WERI-Rb-1 (cell line): ENCODE measurements at regions not wholly inside any gene's neighbourhood (a gene's known extent, or its start where the extent isn't known, plus 50 kb on each side); places are given as distances from the start of the nearest gene placed in this dataset.

Source experiments
- DNase-seq: peaks from one replicate; pipeline ENCODE4 v3.0.0-alpha.2; 2020
- H3K27ac ChIP-seq: fragments of 250-450 bp; sonication (Bioruptor Pico); 2 replicates; pipeline ENCODE4 v1.5.1; 2020; ENCODE audit warnings: mild to moderate bottlenecking, moderate library complexity
- H3K27me3 ChIP-seq: fragments of 250-450 bp; sonication (Bioruptor Pico); 2 replicates; pipeline ENCODE4 v1.5.1; 2021; ENCODE audit warnings: mild to moderate bottlenecking, low read depth, moderate library complexity; ENCODE audit not compliant: insufficient read depth, severe bottlenecking
- H3K36me3 ChIP-seq: fragments of 250-450 bp; sonication (Bioruptor Pico); 2 replicates; pipeline ENCODE4 v1.5.1; 2020; ENCODE audit warnings: mild to moderate bottlenecking, moderate library complexity
- H3K4me3 ChIP-seq: 2 replicates; pipeline ENCODE4 v1.5.1; 2011; ENCODE audit warnings: low read depth, mild to moderate bottlenecking, control low read depth, low read length
- H3K9me3 ChIP-seq: fragments of 250-450 bp; sonication (Bioruptor Pico); 2 replicates; pipeline ENCODE4 v1.5.1; 2021; ENCODE audit warnings: mild to moderate bottlenecking, moderate library complexity; ENCODE audit not compliant: severe bottlenecking
- TF ChIP-seq, protein P1 (sequence below): IDR thresholded peaks from 2 replicates; pipeline ENCODE4 v1.5.1; 2011; ENCODE audit warnings: low read depth, mild to moderate bottlenecking, control low read depth, inconsistent platforms, low read length

DNA sequence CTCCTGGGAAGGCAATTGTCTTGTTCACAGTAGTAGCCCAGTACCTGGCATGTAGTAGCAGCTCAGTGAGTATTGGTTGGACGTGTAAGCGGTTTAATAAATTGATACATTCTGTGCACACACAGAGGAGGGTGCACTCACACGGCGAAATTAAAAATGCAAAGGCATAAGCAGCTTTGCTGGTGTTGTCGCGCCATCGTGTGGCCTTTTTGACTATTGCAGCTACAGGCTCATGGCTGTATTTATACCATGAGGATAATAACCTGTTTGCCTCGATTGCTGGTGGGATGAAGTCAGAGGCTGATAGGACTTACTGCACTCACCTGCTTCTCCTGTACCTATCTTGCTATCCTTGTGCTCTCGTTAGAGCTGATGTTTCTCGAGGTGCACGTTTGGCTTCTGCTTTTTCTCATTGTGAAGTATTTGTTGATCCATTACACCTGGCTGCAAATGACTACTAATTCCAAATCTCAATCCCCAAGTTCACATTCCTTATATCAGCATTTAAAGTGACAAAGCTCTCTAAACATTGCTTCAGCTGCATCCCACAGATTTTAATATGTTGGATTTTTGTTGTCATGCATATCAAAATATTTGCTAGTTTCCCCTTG lies 61.5 kb downstream of the TBXT start:
- Histone ChIP-seq H3K27ac (no peak overlapping the region), H3K9me3 (peaks cover 8% of the 10 kb centered on the region), H3K36me3 (no peaks in the 10 kb centered on the region), H3K4me3 (no peak overlapping the region), H3K27me3 (peaks cover 79% of the 10 kb centered on the region)
- DNase-seq = peak; percentile 70
- TF ChIP-seq, protein P1, sequence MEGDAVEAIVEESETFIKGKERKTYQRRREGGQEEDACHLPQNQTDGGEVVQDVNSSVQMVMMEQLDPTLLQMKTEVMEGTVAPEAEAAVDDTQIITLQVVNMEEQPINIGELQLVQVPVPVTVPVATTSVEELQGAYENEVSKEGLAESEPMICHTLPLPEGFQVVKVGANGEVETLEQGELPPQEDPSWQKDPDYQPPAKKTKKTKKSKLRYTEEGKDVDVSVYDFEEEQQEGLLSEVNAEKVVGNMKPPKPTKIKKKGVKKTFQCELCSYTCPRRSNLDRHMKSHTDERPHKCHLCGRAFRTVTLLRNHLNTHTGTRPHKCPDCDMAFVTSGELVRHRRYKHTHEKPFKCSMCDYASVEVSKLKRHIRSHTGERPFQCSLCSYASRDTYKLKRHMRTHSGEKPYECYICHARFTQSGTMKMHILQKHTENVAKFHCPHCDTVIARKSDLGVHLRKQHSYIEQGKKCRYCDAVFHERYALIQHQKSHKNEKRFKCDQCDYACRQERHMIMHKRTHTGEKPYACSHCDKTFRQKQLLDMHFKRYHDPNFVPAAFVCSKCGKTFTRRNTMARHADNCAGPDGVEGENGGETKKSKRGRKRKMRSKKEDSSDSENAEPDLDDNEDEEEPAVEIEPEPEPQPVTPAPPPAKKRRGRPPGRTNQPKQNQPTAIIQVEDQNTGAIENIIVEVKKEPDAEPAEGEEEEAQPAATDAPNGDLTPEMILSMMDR = peak; percentile 84

DNA sequence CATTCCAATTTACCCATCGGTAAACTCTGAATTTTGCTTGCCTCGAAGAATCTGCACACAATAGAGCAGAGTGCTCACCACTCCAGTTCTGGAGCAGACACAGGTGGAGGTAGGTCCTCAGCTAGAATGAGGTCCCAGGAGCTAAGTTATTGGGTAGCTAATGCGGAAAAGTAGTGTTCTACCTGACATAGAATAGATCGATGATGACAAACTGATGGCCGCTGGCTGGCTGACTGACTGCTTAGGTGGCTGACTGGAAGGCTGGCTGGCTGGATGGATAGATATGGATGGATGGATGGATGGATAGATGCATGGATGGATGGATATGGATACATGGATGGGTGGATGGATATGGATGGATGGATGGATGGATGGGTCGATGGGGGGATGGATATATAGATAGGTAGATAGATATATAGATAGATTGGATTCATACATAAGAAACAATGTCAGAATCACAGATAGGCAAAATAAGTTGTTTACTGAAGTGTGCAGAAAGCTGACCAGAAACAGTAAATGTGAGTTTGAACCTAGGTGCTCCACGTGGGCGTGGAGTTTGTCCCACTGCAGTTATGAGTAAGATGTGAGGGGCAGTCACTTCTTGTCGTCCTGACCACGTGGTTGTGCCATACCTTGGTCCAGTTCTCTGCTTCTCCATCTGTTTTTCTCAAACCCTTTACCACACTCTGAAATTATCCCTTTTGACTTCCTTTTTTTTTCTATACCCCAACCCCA lies 62.1 kb downstream of the TBXT start:
- peaks cover 8% of the 10 kb centered on the region for H3K9me3 ChIP-seq
- no peak overlapping the region for H3K4me3 ChIP-seq
- DNase-seq = no peak
- H3K27ac ChIP-seq = no peak overlapping the region
- peaks cover 77% of the 10 kb centered on the region for H3K27me3 ChIP-seq
- H3K36me3 ChIP-seq = no peaks in the 10 kb centered on the region
- TF ChIP-seq, protein P1 = no peak

DNA sequence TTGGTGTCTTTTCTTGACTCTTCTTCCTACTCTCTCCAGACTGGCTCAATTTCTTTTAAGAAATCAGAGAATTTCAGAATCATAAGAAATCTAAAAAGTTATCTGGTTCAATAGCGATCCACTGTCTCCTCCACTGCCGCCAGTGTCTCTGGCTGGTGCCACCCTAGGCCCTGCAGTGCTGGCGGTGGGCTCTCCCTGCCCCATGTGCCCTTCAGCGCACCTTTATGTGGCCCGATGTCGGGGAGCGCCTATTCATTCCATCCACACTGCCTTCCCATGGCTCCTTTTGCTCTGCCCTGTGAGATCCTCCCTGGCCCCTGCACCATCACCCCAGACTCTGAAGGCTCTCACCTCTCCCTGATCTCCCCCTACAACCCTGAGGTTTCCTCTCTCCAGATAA lies 62.8 kb downstream of the TBXT start:
- peaks cover 8% of the 10 kb centered on the region for H3K9me3 ChIP-seq
- TF ChIP-seq, protein P1 = no peak
- no peaks in the 10 kb centered on the region for H3K36me3 ChIP-seq
- DNase-seq = no peak
- H3K27me3 ChIP-seq = peaks cover 71% of the 10 kb centered on the region
- no peak overlapping the region for H3K27ac ChIP-seq
- no peak overlapping the region for H3K4me3 ChIP-seq

DNA sequence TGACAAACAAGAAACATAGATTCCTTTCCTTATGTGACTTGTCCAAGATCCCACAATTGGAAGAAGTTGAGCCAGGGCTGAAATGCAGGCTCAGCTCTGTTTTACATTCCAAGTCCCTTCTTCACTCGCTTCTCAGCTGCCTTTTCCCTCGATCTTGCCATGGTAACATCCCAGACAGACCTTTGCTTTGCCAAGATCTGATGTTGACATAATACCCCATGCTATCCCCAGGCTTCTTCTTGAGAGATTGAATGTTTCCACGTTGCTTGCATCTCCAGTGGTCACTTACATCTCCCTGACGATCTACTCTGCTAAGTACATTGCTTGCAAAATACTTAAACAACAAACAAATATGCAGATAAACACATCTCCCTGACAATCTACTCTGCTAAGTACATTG lies 63.5 kb downstream of the TBXT start:
- H3K4me3 ChIP-seq = no peak overlapping the region
- H3K36me3 ChIP-seq = no peaks in the 10 kb centered on the region
- DNase-seq = no peak
- peaks cover 70% of the 10 kb centered on the region for H3K27me3 ChIP-seq
- no peak overlapping the region for H3K27ac ChIP-seq
- peaks cover 8% of the 10 kb centered on the region for H3K9me3 ChIP-seq
- TF ChIP-seq, protein P1 = no peak

DNA sequence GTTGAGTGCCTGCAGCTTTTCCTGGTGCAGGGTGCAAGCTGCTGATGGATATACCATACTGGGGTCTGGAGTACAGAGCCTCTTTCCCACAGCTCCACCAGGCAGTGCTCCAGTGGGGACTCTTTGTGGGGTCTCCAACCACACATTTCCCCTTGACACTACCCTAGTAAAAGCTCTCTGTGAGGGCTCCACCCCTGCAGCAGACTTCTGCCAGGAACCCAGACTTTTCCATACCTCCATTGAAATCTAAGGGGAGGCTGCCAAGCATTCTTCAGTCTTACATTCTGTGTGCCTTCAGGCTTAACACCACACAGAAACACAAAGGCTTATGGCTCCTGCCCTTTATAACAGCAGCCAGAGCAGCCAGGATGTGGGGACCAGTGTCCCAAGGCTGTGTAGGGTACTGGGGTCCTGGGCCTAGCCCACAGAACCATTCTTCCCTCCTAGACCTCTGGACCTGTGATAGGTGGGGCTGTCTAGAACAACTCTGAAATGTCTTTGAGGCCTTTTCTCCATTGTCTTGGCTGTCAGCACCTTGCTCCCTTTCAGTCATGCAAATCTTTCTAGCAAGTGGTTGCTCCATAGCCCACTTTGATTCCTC lies 65.7 kb downstream of the TBXT start:
- Histone ChIP-seq H3K27ac (no peak overlapping the region), H3K9me3 (peaks cover 8% of the 10 kb centered on the region), H3K4me3 (no peak overlapping the region), H3K36me3 (no peaks in the 10 kb centered on the region), H3K27me3 (peaks cover 71% of the 10 kb centered on the region)
- no peak for DNase-seq
- TF ChIP-seq, protein P1 = no peak
